IPS-18c (cell line): ENCODE measurements at regions not wholly inside any gene's neighbourhood (a gene's known extent, or its start where the extent isn't known, plus 50 kb on each side); places are given as distances from the start of the nearest gene placed in this dataset.
"Not testable (repeated sequence)": the region's sequence is repeated elsewhere in the genome, so short reads cannot be mapped to it uniquely, and the experiment has no call there.

Source experiments
- H3K4me3 ChIP-seq: 2 replicates; pipeline ENCODE4 v1.7.0; 2013; ENCODE audit warnings: low read depth, mild to moderate bottlenecking, low read length, moderate library complexity; ENCODE audit not compliant: insufficient read depth
- H3K9me3 ChIP-seq: one replicate; pipeline ENCODE4 v1.6.1; 2013; ENCODE audit warnings: mild to moderate bottlenecking, low read length, moderate library complexity; ENCODE audit not compliant: control insufficient read depth, insufficient read depth

- H3K9me3 ChIP-seq, result peaks cover 13% of the 10 kb centered on the region
- H3K4me3 ChIP-seq, result no peak overlapping the region
Observed at GRCh38 chr7:69190763-69191162, 407.5 kb upstream of the AUTS2 start.

GRCh38 chr7:69192134-69192533, 406.1 kb upstream of the AUTS2 start:
- no peak overlapping the region for H3K4me3 ChIP-seq
- H3K9me3 ChIP-seq, result peaks cover 12% of the 10 kb centered on the region

- Histone ChIP-seq H3K9me3 (peaks cover 16% of the 10 kb centered on the region), H3K4me3 (no peak overlapping the region)
Observed at GRCh38 chr7:69193061-69193460, 405.2 kb upstream of the AUTS2 start.

- Histone ChIP-seq H3K9me3 (peaks cover 9% of the 10 kb centered on the region), H3K4me3 (no peak overlapping the region)
Observed at GRCh38 chr7:69196593-69196992, 401.7 kb upstream of the AUTS2 start.

- H3K9me3 ChIP-seq, result peaks cover 13% of the 10 kb centered on the region
Observed at GRCh38 chr7:69198250-69198649, 400.0 kb upstream of the AUTS2 start.

GRCh38 chr7:69199041-69199440, 399.2 kb upstream of the AUTS2 start:
- peaks cover 13% of the 10 kb centered on the region for H3K9me3 ChIP-seq
- no peak overlapping the region; the same call in 1 of the 2 replicates for H3K4me3 ChIP-seq

More at GRCh38 chr7:69198250-69198649, 400.0 kb upstream of the AUTS2 start:
- H3K4me3 ChIP-seq, result no peak overlapping the region

- H3K4me3 ChIP-seq, result no peak overlapping the region
- H3K9me3 ChIP-seq, result peaks cover 13% of the 10 kb centered on the region
Observed at GRCh38 chr7:69199661-69200060, 398.6 kb upstream of the AUTS2 start.

- Histone ChIP-seq H3K9me3 (peaks cover 6% of the 10 kb centered on the region), H3K4me3 (no peak overlapping the region)
Observed at GRCh38 chr7:69203871-69204270, 394.4 kb upstream of the AUTS2 start.

GRCh38 chr7:69204943-69205342, 393.3 kb upstream of the AUTS2 start:
- Histone ChIP-seq H3K9me3 (peaks cover 6% of the 10 kb centered on the region), H3K4me3 (no peak overlapping the region)

- Histone ChIP-seq H3K4me3 (no peak overlapping the region), H3K9me3 (peaks cover 6% of the 10 kb centered on the region)
Observed at GRCh38 chr7:69205581-69205980, 392.7 kb upstream of the AUTS2 start.

GRCh38 chr7:69208276-69208675, 390.0 kb upstream of the AUTS2 start:
- Histone ChIP-seq H3K9me3 (peaks cover 6% of the 10 kb centered on the region), H3K4me3 (no peak overlapping the region)

- no peak overlapping the region for H3K4me3 ChIP-seq
- H3K9me3 ChIP-seq, result peaks cover 6% of the 10 kb centered on the region
Observed at GRCh38 chr7:69208848-69209247, 389.4 kb upstream of the AUTS2 start.

- Histone ChIP-seq H3K4me3 (no peak overlapping the region), H3K9me3 (peaks cover 8% of the 10 kb centered on the region)
Observed at GRCh38 chr7:69211336-69211735, 386.9 kb upstream of the AUTS2 start.

- Histone ChIP-seq H3K4me3 (no peak overlapping the region), H3K9me3 (peaks cover 9% of the 10 kb centered on the region)
Observed at GRCh38 chr7:69211739-69212138, 386.5 kb upstream of the AUTS2 start.

GRCh38 chr7:69213878-69214277, 384.4 kb upstream of the AUTS2 start:
- peaks cover 6% of the 10 kb centered on the region for H3K9me3 ChIP-seq
- no peak overlapping the region for H3K4me3 ChIP-seq

GRCh38 chr7:69215516-69215915, 382.8 kb upstream of the AUTS2 start:
- not testable (repeated sequence) for H3K4me3 ChIP-seq, H3K9me3 ChIP-seq

GRCh38 chr7:69217516-69218350, 380.5 kb upstream of the AUTS2 start:
- H3K9me3 ChIP-seq, result peaks cover 2% of the 10 kb centered on the region
- H3K4me3 ChIP-seq, result no peak overlapping the region

- Histone ChIP-seq H3K4me3 (no peak overlapping the region), H3K9me3 (peaks cover 2% of the 10 kb centered on the region)
Observed at GRCh38 chr7:69218576-69218975, 379.7 kb upstream of the AUTS2 start.

- H3K9me3 ChIP-seq, result peaks cover 2% of the 10 kb centered on the region
- H3K4me3 ChIP-seq, result no peak overlapping the region
Observed at GRCh38 chr7:69219381-69219780, 378.9 kb upstream of the AUTS2 start.
